ENCODE measurements at regions not wholly inside any gene's neighbourhood (a gene's known extent, or its start where the extent isn't known, plus 50 kb on each side); places are given as distances from the start of the nearest gene placed in this dataset.

GRCh38 chr10:77710081-77710551, 72.5 kb upstream of the KCNMA1 start:
- no peak for DNase-seq

GRCh38 chr10:77707570-77707969, 70.0 kb upstream of the KCNMA1 start:
- DNase-seq: no peak

GRCh38 chr10:77702166-77702565, 64.6 kb upstream of the KCNMA1 start:
- DNase-seq: no peak

- no peak for DNase-seq
Measured at GRCh38 chr10:77700086-77700485, 62.5 kb upstream of the KCNMA1 start.

GRCh38 chr10:77699080-77699645, 61.6 kb upstream of the KCNMA1 start:
- no peak for DNase-seq

GRCh38 chr10:77698267-77698931, 60.8 kb upstream of the KCNMA1 start:
- DNase-seq: no peak

GRCh38 chr10:77696584-77696983, 59.0 kb upstream of the KCNMA1 start:
- DNase-seq: no peak

GRCh38 chr10:77695186-77695585, 57.6 kb upstream of the KCNMA1 start:
- DNase-seq: no peak

- DNase-seq: no peak
Measured at GRCh38 chr10:77692782-77693181, 55.2 kb upstream of the KCNMA1 start.

- no peak for DNase-seq
Measured at GRCh38 chr10:77689339-77689738, 51.7 kb upstream of the KCNMA1 start.

GRCh38 chr10:77687621-77688020, 50.0 kb upstream of the KCNMA1 start:
- no peak for DNase-seq
